Right lobe of liver (tissue), 4 donors: ENCODE measurements at regions not wholly inside any gene's neighbourhood (a gene's known extent, or its start where the extent isn't known, plus 50 kb on each side); places are given as distances from the start of the nearest gene placed in this dataset.

Experiments
- POLR2A ChIP-seq: fragments of 450-650 bp; IDR thresholded peaks from one replicate; pipeline ENCODE4 v1.6.1; 2017; ENCODE audit warnings: antibody characterized with exemption, mild to moderate bottlenecking
- TF ChIP-seq, protein P1 (sequence below), 4 donors: fragments of 200-600 bp in 3 of 4; fragments of 450-650 bp in 1 of 4; IDR thresholded peaks; one replicate each; pipeline versions ENCODE4 v1.5.1 to v1.8.0; 2016 to 2022; ENCODE audit warnings: antibody characterized with exemption in 4 of 4, mild to moderate bottlenecking in 2 of 4
- donor health status: DM: no; HTN: no; CAD: no.
- donor health status: DM: no; HTN: no; CAD: no.
- donor health status: DM: no; HTN: yes; CAD: no.

DNA sequence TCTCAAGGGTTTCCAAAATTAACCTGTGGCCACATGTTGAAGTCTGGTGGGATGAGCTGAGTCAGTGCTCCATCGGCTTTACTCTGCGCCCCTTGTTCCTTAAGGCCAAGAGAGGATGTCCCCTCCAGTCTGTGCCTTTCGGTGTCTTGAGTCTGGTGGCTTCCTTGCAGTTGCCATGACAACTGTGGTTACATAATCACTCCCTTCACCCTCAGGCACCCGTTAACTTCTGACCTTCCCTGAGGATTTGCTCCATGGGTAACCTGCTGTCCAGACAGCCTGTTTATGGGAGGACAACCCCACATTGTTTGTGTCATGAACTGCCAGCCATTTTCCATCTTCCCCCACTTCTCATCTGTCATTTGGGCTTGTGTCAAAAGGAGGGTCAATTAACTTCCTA, 401.1 kb upstream of the LCORL start:
- TF ChIP-seq, protein P1, sequence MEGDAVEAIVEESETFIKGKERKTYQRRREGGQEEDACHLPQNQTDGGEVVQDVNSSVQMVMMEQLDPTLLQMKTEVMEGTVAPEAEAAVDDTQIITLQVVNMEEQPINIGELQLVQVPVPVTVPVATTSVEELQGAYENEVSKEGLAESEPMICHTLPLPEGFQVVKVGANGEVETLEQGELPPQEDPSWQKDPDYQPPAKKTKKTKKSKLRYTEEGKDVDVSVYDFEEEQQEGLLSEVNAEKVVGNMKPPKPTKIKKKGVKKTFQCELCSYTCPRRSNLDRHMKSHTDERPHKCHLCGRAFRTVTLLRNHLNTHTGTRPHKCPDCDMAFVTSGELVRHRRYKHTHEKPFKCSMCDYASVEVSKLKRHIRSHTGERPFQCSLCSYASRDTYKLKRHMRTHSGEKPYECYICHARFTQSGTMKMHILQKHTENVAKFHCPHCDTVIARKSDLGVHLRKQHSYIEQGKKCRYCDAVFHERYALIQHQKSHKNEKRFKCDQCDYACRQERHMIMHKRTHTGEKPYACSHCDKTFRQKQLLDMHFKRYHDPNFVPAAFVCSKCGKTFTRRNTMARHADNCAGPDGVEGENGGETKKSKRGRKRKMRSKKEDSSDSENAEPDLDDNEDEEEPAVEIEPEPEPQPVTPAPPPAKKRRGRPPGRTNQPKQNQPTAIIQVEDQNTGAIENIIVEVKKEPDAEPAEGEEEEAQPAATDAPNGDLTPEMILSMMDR (IDR thresholded peaks at IDR 0.05): no peak
- TF ChIP-seq POLR2A: no peak
